Heart right ventricle (tissue), 16 donors: ENCODE measurements at regions not wholly inside any gene's neighbourhood (a gene's known extent, or its start where the extent isn't known, plus 50 kb on each side); places are given as distances from the start of the nearest gene placed in this dataset.

Experiments used
- ATAC-seq, 8 donors: fragments of 200-7000 bp; cut with Tn5 transposase; one replicate each; pipeline ENCODE4 v1.9.1; 2020; ENCODE audit warnings: mild to moderate bottlenecking in 8 of 8, moderate library complexity in 8 of 8, moderate number of reproducible peaks in 1 of 8
- DNase-seq, 2 donors: peaks; one replicate each; pipeline ENCODE4 v3.0.0-alpha.2; 2020
- H3K27ac ChIP-seq, 10 donors: fragments of 200-600 bp; sonication (generic) in 2 of 10; one replicate each; pipeline versions ENCODE4 v1.5.0 to v1.8.0; 2020 to 2022; ENCODE audit warnings: mild to moderate bottlenecking in 3 of 10
- H3K27me3 ChIP-seq, 7 donors: fragments of 200-600 bp; one replicate each; pipeline ENCODE4 v1.8.0; 2021 to 2022; ENCODE audit warnings: mild to moderate bottlenecking in 2 of 7
- H3K36me3 ChIP-seq, 9 donors: fragments of 200-600 bp; sonication (generic) in 1 of 9; one replicate each; pipeline versions ENCODE4 v1.5.0 to v1.8.0; 2020 to 2022; ENCODE audit warnings: mild to moderate bottlenecking in 2 of 9
- H3K4me1 ChIP-seq, 9 donors: fragments of 200-600 bp; sonication (generic) in 1 of 9; one replicate each; pipeline versions ENCODE4 v1.5.0 to v1.8.0; 2020 to 2022; ENCODE audit warnings: mild to moderate bottlenecking in 4 of 9
- H3K4me3 ChIP-seq, 10 donors: fragments of 200-600 bp; sonication (generic) in 2 of 10; one replicate each; pipeline versions ENCODE4 v1.5.0 to v1.8.0; 2020 to 2022; ENCODE audit warnings: mild to moderate bottlenecking in 7 of 10, moderate library complexity in 2 of 10
- H3K9me3 ChIP-seq, 11 donors: fragments of 200-600 bp in 10 of 11; sonication (generic) in 2 of 11; one replicate each; pipeline versions ENCODE4 v1.5.0 to v1.8.0; 2013 to 2022; ENCODE audit warnings: mild to moderate bottlenecking in 2 of 11, control low read depth in 1 of 11, moderate library complexity in 1 of 11
- CTCF ChIP-seq, 9 donors: fragments of 200-600 bp; sonication (generic) in 2 of 9; IDR thresholded peaks; one replicate each; pipeline versions ENCODE4 v1.5.0 to v1.8.0; 2021 to 2022; ENCODE audit warnings: antibody characterized with exemption in 9 of 9, mild to moderate bottlenecking in 5 of 9, moderate library complexity in 1 of 9
- WGBS, 2 donors: extraction: QIAGEN DNeasy Blood & Tissue Kit; methylation state at CpG; one replicate each; pipeline ENCODE4 v1.1.7; 2013; ENCODE audit warnings: inconsistent platforms in 1 of 2; 5-methylcytosine and 5-hydroxymethylcytosine counted together
- intact Hi-C, 10 donors: fragments of 100-400 bp; cut with DNase I; formaldehyde crosslinking; loops; one replicate each; pipeline versions ENCODE4 v1.11.1 to v1.14.2; 2022
- donor health status: Arrhythmogenic right ventricular cardiomyopathy.
- donor health status: ischemic (EF 13 %, LVEDD 7.1; RV severe dilation, severe dysfunction).
- donor health status: healthy with polysubstance abuse.
- donor health status: DM: no; HTN: yes; CAD: no.
- donor health status: DM: no; HTN: no; CAD: no.
- donor health status: ischemic (EF 25% LVEDD 6.9; RV normal size, moderate dysfunction).
- donor health status: ischemic (EF 25% LVEDD 5.7; RV mildly dilated, moderate dysfunction).
- donor health status: healthy.
- donor health status: DM: yes; HTN: yes; CAD: no.
- donor health status: Ischemic cardiomyopathy.
- donor health status: ischemic (EF 35%, LVEDD 5.7; RV mildly dilated, moderate dysfunction).
- donor health status: nonischemic (EF 11% LVEDD 7.7; RV severe dilation, severe dysfunction).
- donor health status: DM: yes; HTN: yes; CAD: no.
- donor health status: PGD.
- donor health status: ischemic (EF 29% LVEDD 5.4; RV normal size, mild dysfunction).
- donor health status: nonischemic (EF 23%, LVEDD 6.1; RV moderate dilation, normal function).

GRCh38 chr2:235162082-235162836 lies 210.4 kb downstream of the SH3BP4 start:
- Histone ChIP-seq H3K36me3 (no peaks in the 10 kb centered on the region), H3K4me1 (no peaks in the 10 kb centered on the region), H3K27ac (no peak overlapping the region), H3K27me3 (peaks cover 0 to 25% (median 15%) of the 10 kb centered on the region in 7 donors), H3K9me3 (no peaks in the 10 kb centered on the region), H3K4me3 (no peak overlapping the region)
- no peak for TF ChIP-seq CTCF (IDR thresholded peaks at IDR 0.05)
- DNase-seq = no peak
- WGBS, 2 donors = 73 to 77% methylated on average over 9 of the region's 9 CpGs
- ATAC-seq = no peak
- intact Hi-C loops = no loop called here

- Histone ChIP-seq H3K27me3 (peaks cover 0 to 28% (median 11%) of the 10 kb centered on the region in 7 donors), H3K4me3 (no peak overlapping the region), H3K27ac (no peak overlapping the region), H3K9me3 (no peaks in the 10 kb centered on the region), H3K4me1 (no peaks in the 10 kb centered on the region), H3K36me3 (no peaks in the 10 kb centered on the region)
- intact Hi-C loops = no loop called here
- ATAC-seq = no peak
- WGBS, 2 donors = 63 to 73% methylated on average over 5 of the region's 5 CpGs
- DNase-seq = no peak
- TF ChIP-seq CTCF (IDR thresholded peaks at IDR 0.05) = no peak
These were observed 211.0 kb downstream of the SH3BP4 start for GRCh38 chr2:235162837-235163197.

GRCh38 chr2:235165136-235165535 lies 213.3 kb downstream of the SH3BP4 start:
- intact Hi-C loops = no loop called here
- ATAC-seq (no peak), DNase-seq (no peak)
- Histone ChIP-seq H3K9me3 (no peaks in the 10 kb centered on the region), H3K36me3 (no peaks in the 10 kb centered on the region), H3K27me3 (peaks cover 0 to 24% (median 0%) of the 10 kb centered on the region in 7 donors), H3K4me3 (no peak overlapping the region), H3K4me1 (peaks cover 0 to 2% (median 0%) of the 10 kb centered on the region in 9 donors), H3K27ac (no peak overlapping the region)
- no peak for TF ChIP-seq CTCF (IDR thresholded peaks at IDR 0.05)
- WGBS, 2 donors = 73 to 85% methylated on average over 9 of the region's 9 CpGs

- intact Hi-C loops = no loop called here
- 83 to 86% methylated on average over 4 of the region's 4 CpGs for WGBS, 2 donors
- no peak for ATAC-seq
These were observed 213.8 kb downstream of the SH3BP4 start for GRCh38 chr2:235165631-235166030.

More at GRCh38 chr2:235165631-235166030, 213.8 kb downstream of the SH3BP4 start:
- Histone ChIP-seq H3K4me3 (no peak overlapping the region), H3K9me3 (no peaks in the 10 kb centered on the region), H3K27ac (no peak overlapping the region), H3K36me3 (no peaks in the 10 kb centered on the region), H3K27me3 (peaks cover 0 to 20% (median 0%) of the 10 kb centered on the region in 7 donors), H3K4me1 (peaks cover 0 to 7% (median under 1%) of the 10 kb centered on the region in 9 donors)
- TF ChIP-seq CTCF (IDR thresholded peaks at IDR 0.05) = no peak
- no peak for DNase-seq
